H1 (cell line): ENCODE measurements at regions not wholly inside any gene's neighbourhood (a gene's known extent, or its start where the extent isn't known, plus 50 kb on each side); places are given as distances from the start of the nearest gene placed in this dataset.

ENCODE experiments used
- CTCF ChIA-PET: fragments of 300-600 bp; sonication (Branson Sonifier 250); formaldehyde crosslinking; loops from one replicate; lab custom pipeline; 2021; ENCODE audit not compliant: partially characterized antibody; lab: Charles Lee
- POLR2A ChIA-PET: fragments of 300-600 bp; sonication (Branson Sonifier 250); formaldehyde crosslinking; loops from one replicate; lab custom pipeline; 2021; ENCODE audit warnings: inconsistent platforms; ENCODE audit not compliant: partially characterized antibody; lab: Charles Lee
- DNase-seq, 2 experiments: peaks; one replicate each; pipeline versions ENCODE4 v3.0.0 to v3.0.0-alpha.2; 2010 to 2022; ENCODE audit warnings: low spot score in 2 of 2, low read depth in 1 of 2, mixed read lengths in 1 of 2
- FAIRE-seq: peaks from 2 replicates; lab custom pipeline; 2011; peaks lifted over from hg19 to GRCh38; lab: Jason Lieb, UNC
- H2AFZ ChIP-seq: 2 replicates; pipeline ENCODE4 v1.8.1; 2012; ENCODE audit warnings: low read length, inconsistent platforms
- H2AK5ac ChIP-seq: 2 replicates; pipeline ENCODE4 v1.6.1; 2013; ENCODE audit warnings: low read depth, low read length
- H2BK120ac ChIP-seq: replicated peaks from 2 replicates; pipeline ENCODE3; 2013; ENCODE audit warnings: low read depth, low read length, inconsistent platforms
- H2BK12ac ChIP-seq: 2 replicates; pipeline ENCODE4 v1.6.1; 2013; ENCODE audit warnings: low read depth, low read length
- H2BK15ac ChIP-seq: 2 replicates; pipeline ENCODE4 v1.6.1; 2013; ENCODE audit warnings: low read length
- H2BK20ac ChIP-seq: 2 replicates; pipeline ENCODE4 v1.6.1; 2013; ENCODE audit warnings: low read length
- H2BK5ac ChIP-seq: 2 replicates; pipeline ENCODE4 v1.6.1; 2013; ENCODE audit warnings: low read depth, low read length
- H3K14ac ChIP-seq: 2 replicates; pipeline ENCODE4 v1.6.1; 2013; ENCODE audit warnings: inconsistent platforms; ENCODE audit not compliant: insufficient read length
- H3K18ac ChIP-seq: 2 replicates; pipeline ENCODE4 v1.6.1; 2013; ENCODE audit warnings: low read length; ENCODE audit errors: extremely low read depth
- H3K23ac ChIP-seq: 2 replicates; pipeline ENCODE4 v1.6.1; 2013; ENCODE audit warnings: inconsistent platforms; ENCODE audit not compliant: insufficient read length
- H3K23me2 ChIP-seq: 2 replicates; pipeline ENCODE4 v1.6.1; 2013; ENCODE audit warnings: low read depth, low read length
- H3K27ac ChIP-seq: 2 replicates; pipeline ENCODE4 v1.6.1; 2011; ENCODE audit warnings: low read depth, low read length, inconsistent platforms
- H3K27me3 ChIP-seq, 4 experiments: replicated peaks in 1 of 4; 1 replicate in 1 of 4; 2 replicates in 3 of 4; pipeline versions ENCODE4 v1.6.1 to v1.8.1; 2011 to 2013; ENCODE audit warnings: low read length in 3 of 4, mild to moderate bottlenecking in 3 of 4, inconsistent platforms in 2 of 4, mixed read lengths in 2 of 4, moderate library complexity in 1 of 4; ENCODE audit not compliant: control insufficient read depth in 3 of 4, insufficient read depth in 3 of 4; ENCODE audit errors: extremely low read depth in 1 of 4
- H3K36me3 ChIP-seq, 4 experiments: 2 replicates each; pipeline versions ENCODE4 v1.6.1 to v1.8.1; 2011 to 2013; ENCODE audit warnings: mild to moderate bottlenecking in 4 of 4, low read length in 3 of 4, moderate library complexity in 2 of 4, control low read depth in 1 of 4, inconsistent platforms in 1 of 4; ENCODE audit not compliant: insufficient read depth in 4 of 4, control insufficient read depth in 2 of 4
- H3K4ac ChIP-seq: replicated peaks from 2 replicates; pipeline ENCODE3; 2013; ENCODE audit warnings: low read length, low read depth, mixed read lengths, inconsistent platforms; ENCODE audit not compliant: insufficient read length
- H3K4me1 ChIP-seq, 4 experiments: replicated peaks in 1 of 4; 1 replicate in 1 of 4; 2 replicates in 3 of 4; pipeline versions ENCODE4 v1.6.1 to v1.8.1; 2011 to 2013; ENCODE audit warnings: low read length in 3 of 4, inconsistent platforms in 2 of 4, mixed read lengths in 1 of 4; ENCODE audit not compliant: insufficient read depth in 4 of 4, control insufficient read depth in 3 of 4
- H3K4me2 ChIP-seq, 2 experiments: 2 replicates each; pipeline versions ENCODE4 v1.6.1 to v1.8.1; 2011 to 2013; ENCODE audit warnings: low read depth in 2 of 2, low read length in 2 of 2, control low read depth in 1 of 2, inconsistent platforms in 1 of 2, mild to moderate bottlenecking in 1 of 2; ENCODE audit not compliant: insufficient read depth in 1 of 2
- H3K4me3 ChIP-seq, 4 experiments: fragments of 200-600, 300-600 bp in 1 of 4; sonication (generic), shearing (Covaris generic), sonication (Bioruptor Twin) in 1 of 4; 2 replicates each; pipeline versions ENCODE4 v1.5.1 to v1.8.1; 2011 to 2016; ENCODE audit warnings: low read length in 4 of 4, low read depth in 3 of 4, control low read depth in 2 of 4, inconsistent platforms in 2 of 4, mild to moderate bottlenecking in 2 of 4, mixed read lengths in 1 of 4, moderate library complexity in 1 of 4; ENCODE audit not compliant: insufficient read depth in 2 of 4; ENCODE audit errors: extremely low read depth in 1 of 4
- H3K56ac ChIP-seq: replicated peaks from 2 replicates; pipeline ENCODE3; 2013; ENCODE audit warnings: low read depth, mild to moderate bottlenecking, mixed read lengths, low read length, inconsistent platforms; ENCODE audit not compliant: insufficient read length
- H3K79me1 ChIP-seq: 2 replicates; pipeline ENCODE4 v1.6.1; 2013; ENCODE audit warnings: low read depth, low read length, control low read depth
- H3K79me2 ChIP-seq, 2 experiments: 2 replicates each; pipeline versions ENCODE4 v1.6.1 to v1.8.1; 2012 to 2013; ENCODE audit warnings: low read length in 2 of 2, mild to moderate bottlenecking in 2 of 2, inconsistent platforms in 1 of 2; ENCODE audit not compliant: insufficient read depth in 2 of 2, control insufficient read depth in 1 of 2
- H3K9ac ChIP-seq, 4 experiments: replicated peaks in 1 of 4; 1 replicate in 1 of 4; 2 replicates in 3 of 4; pipeline versions ENCODE4 v1.6.1 to v1.8.1; 2011 to 2013; ENCODE audit warnings: low read depth in 3 of 4, low read length in 3 of 4, control low read depth in 2 of 4, mild to moderate bottlenecking in 2 of 4, moderate library complexity in 2 of 4, inconsistent platforms in 1 of 4; ENCODE audit errors: extremely low read depth in 1 of 4
- H3K9me3 ChIP-seq, 2 experiments: 2 replicates each; pipeline versions ENCODE4 v1.6.1 to v1.8.1; 2012 to 2013; ENCODE audit warnings: mild to moderate bottlenecking in 2 of 2, moderate library complexity in 2 of 2, control low read depth in 1 of 2, inconsistent platforms in 1 of 2, low read depth in 1 of 2, low read length in 1 of 2, mixed read lengths in 1 of 2; ENCODE audit not compliant: insufficient read depth in 2 of 2
- H4K20me1 ChIP-seq, 2 experiments: replicated peaks in 1 of 2; 2 replicates each; pipeline versions ENCODE3 to v1.8.1; 2011 to 2013; ENCODE audit warnings: inconsistent platforms in 2 of 2, low read length in 2 of 2, mild to moderate bottlenecking in 1 of 2; ENCODE audit not compliant: insufficient read depth in 2 of 2, control insufficient read depth in 1 of 2
- H4K5ac ChIP-seq: 2 replicates; pipeline ENCODE4 v1.6.1; 2013; ENCODE audit warnings: low read length, low read depth, mixed read lengths, inconsistent platforms; ENCODE audit not compliant: insufficient read length
- H4K8ac ChIP-seq: 2 replicates; pipeline ENCODE4 v1.8.0; 2013; ENCODE audit warnings: mild to moderate bottlenecking, moderate library complexity, low read length, inconsistent platforms; ENCODE audit not compliant: insufficient read depth; ENCODE audit errors: extremely low read depth
- H4K91ac ChIP-seq: replicated peaks from 2 replicates; pipeline ENCODE3; 2013; ENCODE audit warnings: low read length, mixed read lengths, inconsistent platforms; ENCODE audit not compliant: insufficient read length
- ATF3 ChIP-seq: IDR thresholded peaks from 2 replicates; pipeline ENCODE4 v1.6.1; 2011; ENCODE audit warnings: low read depth, mild to moderate bottlenecking, low read length; ENCODE audit not compliant: insufficient read depth
- CBX8 ChIP-seq: fragments of 300-800, 300-1000 bp; sonication (generic); IDR thresholded peaks from 2 replicates; pipeline ENCODE4 v1.7.1; 2016; ENCODE audit warnings: low read depth, low read length, borderline replicate concordance
- CTBP2 ChIP-seq: IDR thresholded peaks from 2 replicates; pipeline ENCODE4 v1.7.0; 2011; ENCODE audit warnings: borderline replicate concordance, mild to moderate bottlenecking, moderate library complexity, mixed read lengths, low read length; ENCODE audit not compliant: insufficient read depth, insufficient read length
- EGR1 ChIP-seq: IDR thresholded peaks from 2 replicates; pipeline ENCODE4 v1.6.1; 2011; ENCODE audit warnings: low read depth, low read length, borderline replicate concordance
- EZH2 ChIP-seq: fragments of 200-600 bp; sonication (generic); IDR thresholded peaks from 2 replicates; pipeline ENCODE4 v1.7.1; 2012; ENCODE audit warnings: low read depth, mild to moderate bottlenecking, moderate library complexity, low read length, inconsistent platforms; ENCODE audit not compliant: severe bottlenecking
- JUND ChIP-seq: IDR thresholded peaks from 2 replicates; pipeline ENCODE4 v1.6.1; 2011; ENCODE audit warnings: mild to moderate bottlenecking, improper control_type of control experiment, low read length
- KDM1A ChIP-seq: fragments of 200-600, 300-600 bp; sonication (generic); IDR thresholded peaks from 2 replicates; pipeline ENCODE4 v1.7.1; 2016; ENCODE audit warnings: mild to moderate bottlenecking, low read length, borderline replicate concordance
- NRF1 ChIP-seq: IDR thresholded peaks from 2 replicates; pipeline ENCODE4 v1.6.1; 2011; ENCODE audit warnings: mild to moderate bottlenecking, low read depth, low read length, improper control_type of control experiment
- RAD21 ChIP-seq, 2 experiments: IDR thresholded peaks in 1 of 2; conservative IDR thresholded peaks in 1 of 2; 2 replicates each; pipeline ENCODE4 v1.6.1; 2011; ENCODE audit warnings: low read depth in 2 of 2, low read length in 2 of 2, improper control_type of control experiment in 1 of 2, inconsistent platforms in 1 of 2, mild to moderate bottlenecking in 1 of 2, moderate library complexity in 1 of 2
- RXRA ChIP-seq: IDR thresholded peaks from 2 replicates; pipeline ENCODE4 v1.6.1; 2011; ENCODE audit warnings: low read depth, mild to moderate bottlenecking, low read length, moderate library complexity; ENCODE audit not compliant: insufficient read depth
- SUZ12 ChIP-seq: fragments of 200-600 bp; sonication (generic); IDR thresholded peaks from 2 replicates; pipeline ENCODE4 v1.6.1; 2012; ENCODE audit warnings: mild to moderate bottlenecking, inconsistent platforms, low read length, moderate library complexity, mixed read lengths
- TAF1 ChIP-seq: IDR thresholded peaks from 2 replicates; pipeline ENCODE4 v1.6.1; 2011; ENCODE audit warnings: mild to moderate bottlenecking, low read depth, low read length
- TBP ChIP-seq: IDR thresholded peaks from 2 replicates; pipeline ENCODE4 v1.6.1; 2011; ENCODE audit warnings: low read depth, low read length, improper control_type of control experiment
- TEAD4 ChIP-seq: IDR thresholded peaks from 2 replicates; pipeline ENCODE4 v1.6.1; 2012; ENCODE audit warnings: low read depth, low read length, inconsistent platforms, mixed read lengths
- WGBS, 2 experiments: shearing (Covaris generic) in 1 of 2; methylation state at CpG; one replicate each; pipeline versions ENCODE4 v1.1.6 to v1.1.7; 2013 to 2015; ENCODE audit warnings: low lambda C conversion rate in 2 of 2, mixed read lengths in 2 of 2, inconsistent platforms in 1 of 2, low coverage in 1 of 2, missing lambda C conversion rate in 1 of 2; ENCODE audit not compliant: insufficient replicate concordance in 2 of 2, insufficient coverage in 1 of 2, insufficient read length in 1 of 2; ENCODE audit errors: extremely low coverage in 1 of 2, missing lambda C conversion rate in 1 of 2; 5-methylcytosine and 5-hydroxymethylcytosine counted together

- Histone ChIP-seq H3K27ac (no peak overlapping the region), H4K8ac (no peak overlapping the region), H3K18ac (no peak overlapping the region), H3K4ac (no peak overlapping the region), H3K23ac (no peak overlapping the region), H3K79me2 (no peaks in the 10 kb centered on the region), H3K14ac (no peak overlapping the region), H4K5ac (no peak overlapping the region), H4K91ac (no peak overlapping the region), H3K36me3 (no peaks in the 10 kb centered on the region), H3K56ac (no peak overlapping the region), H3K4me1 (no peaks in the 10 kb centered on the region), H2BK15ac (no peak overlapping the region), H3K23me2 (no peaks in the 10 kb centered on the region), H3K9ac (no peak overlapping the region), H4K20me1 (no peaks in the 10 kb centered on the region), H2AK5ac (no peak overlapping the region), H2AFZ (no peak overlapping the region), H2BK120ac (no peak overlapping the region), H3K4me2 (no peak overlapping the region), H3K4me3 (no peak overlapping the region), H3K9me3 (no peaks in the 10 kb centered on the region), H2BK12ac (no peak overlapping the region), H3K27me3 (no peaks in the 10 kb centered on the region), H3K79me1 (no peaks in the 10 kb centered on the region), H2BK5ac (no peak overlapping the region), H2BK20ac (no peak overlapping the region)
- ChIA-PET CTCF (interaction anchor here (2.5 kb wide), 1 partner anchor 18 kb away, joined by 9 read pairs; no protein-coding TSS in a partner anchor), POLR2A (no interaction called here)
- DNase-seq: no peak
- FAIRE-seq: no peak
- 76% methylated on average over 2 of the region's 2 CpGs; no CpG with 5 or more reads in 1 of the 2 experiments for WGBS, 2 experiments
- no peak for TF ChIP-seq NRF1
- no peak for TF ChIP-seq RAD21 (IDR thresholded peaks at IDR 0.05 in 1 of 2, conservative IDR thresholded peaks at IDR 0.05 in 1 of 2; ENCODE audit: low read depth in 2 of 2, low read length in 2 of 2)
- TF ChIP-seq TAF1: no peak
- no peak for TF ChIP-seq RXRA
- no peak for TF ChIP-seq KDM1A
- TF ChIP-seq CTBP2: no peak
- no peak for TF ChIP-seq TEAD4
- no peak for TF ChIP-seq CBX8
- no peak for TF ChIP-seq EGR1
- TF ChIP-seq TBP: no peak
- no peak for TF ChIP-seq SUZ12
- no peak for TF ChIP-seq ATF3
- TF ChIP-seq JUND: no peak
- TF ChIP-seq EZH2: no peak
Observed at GRCh38 chr12:88411689-88412088, 168.6 kb downstream of the KITLG start.
